Astrocyte (in vitro differentiated cells and primary cell): ENCODE measurements at regions not wholly inside any gene's neighbourhood (a gene's known extent, or its start where the extent isn't known, plus 50 kb on each side); places are given as distances from the start of the nearest gene placed in this dataset.
"Not testable (repeated sequence)": the region's sequence is repeated elsewhere in the genome, so short reads cannot be mapped to it uniquely, and the experiment has no call there.

Source experiments
- DNase-seq: peaks from one replicate; pipeline ENCODE4 v3.0.0-alpha.2; 2010; ENCODE audit warnings: low read depth
- FAIRE-seq: peaks from 2 replicates; lab custom pipeline; 2011; peaks lifted over from hg19 to GRCh38; lab: Jason Lieb, UNC
- H2AFZ ChIP-seq: 2 replicates; pipeline ENCODE4 v1.6.0; 2012; ENCODE audit warnings: low read depth, low read length, inconsistent platforms
- H3K27ac ChIP-seq: 2 replicates; pipeline ENCODE4 v1.5.1; 2011; ENCODE audit warnings: low read depth, low read length, inconsistent platforms
- H3K27me3 ChIP-seq: 2 replicates; pipeline ENCODE4 v1.6.0; 2011; ENCODE audit warnings: low read length, inconsistent platforms; ENCODE audit not compliant: insufficient read depth
- H3K36me3 ChIP-seq: 2 replicates; pipeline ENCODE4 v1.5.1; 2011; ENCODE audit warnings: low read length, inconsistent platforms; ENCODE audit not compliant: insufficient read depth
- H3K4me1 ChIP-seq: 2 replicates; pipeline ENCODE4 v1.5.1; 2011; ENCODE audit warnings: low read length, inconsistent platforms; ENCODE audit not compliant: insufficient read depth
- H3K4me2 ChIP-seq: 2 replicates; pipeline ENCODE4 v1.6.0; 2012; ENCODE audit warnings: low read length, inconsistent platforms
- H3K4me3 ChIP-seq: 2 replicates; pipeline ENCODE4 v1.5.1; 2011; ENCODE audit warnings: low read depth, mild to moderate bottlenecking, low read length, inconsistent platforms; ENCODE audit not compliant: insufficient read depth
- H3K79me2 ChIP-seq: 2 replicates; pipeline ENCODE4 v1.6.0; 2012; ENCODE audit warnings: mild to moderate bottlenecking, low read length, inconsistent platforms; ENCODE audit not compliant: insufficient read depth
- H3K9ac ChIP-seq: 2 replicates; pipeline ENCODE4 v1.6.0; 2012; ENCODE audit warnings: mild to moderate bottlenecking, low read length, inconsistent platforms
- H3K9me3 ChIP-seq: 2 replicates; pipeline ENCODE4 v1.5.1; 2012; ENCODE audit warnings: low read depth, mild to moderate bottlenecking, low read length, inconsistent platforms; ENCODE audit not compliant: insufficient read depth
- H4K20me1 ChIP-seq: 2 replicates; pipeline ENCODE4 v1.6.0; 2012; ENCODE audit warnings: low read length, inconsistent platforms; ENCODE audit not compliant: insufficient read depth
- H3K27ac Mint-ChIP-seq: one replicate; pipeline ENCODE4 v1.8.0; 2021; ENCODE audit warnings: mild to moderate bottlenecking, mixed read lengths; ENCODE audit not compliant: unreplicated experiment
- H3K27me3 Mint-ChIP-seq: one replicate; pipeline ENCODE4 v1.8.0; 2021; ENCODE audit warnings: low read depth, mixed read lengths; ENCODE audit not compliant: unreplicated experiment
- H3K36me3 Mint-ChIP-seq: one replicate; pipeline ENCODE4 v1.8.0; 2021; ENCODE audit warnings: low read depth, mixed read lengths; ENCODE audit not compliant: unreplicated experiment
- H3K4me1 Mint-ChIP-seq: one replicate; pipeline ENCODE4 v1.8.0; 2021; ENCODE audit warnings: low read depth, mixed read lengths; ENCODE audit not compliant: unreplicated experiment
- H3K4me3 Mint-ChIP-seq: one replicate; pipeline ENCODE4 v1.8.0; 2021; ENCODE audit warnings: mild to moderate bottlenecking, moderate library complexity, mixed read lengths; ENCODE audit not compliant: unreplicated experiment
- H3K9me3 Mint-ChIP-seq: one replicate; pipeline ENCODE4 v1.8.0; 2021; ENCODE audit warnings: mild to moderate bottlenecking, mixed read lengths; ENCODE audit not compliant: unreplicated experiment
- CTCF ChIP-seq: IDR thresholded peaks from 2 replicates; pipeline ENCODE4 v1.5.1; 2011; ENCODE audit warnings: low read depth, mild to moderate bottlenecking, inconsistent platforms, low read length, moderate library complexity; ENCODE audit not compliant: insufficient read depth
- EZH2 ChIP-seq: IDR thresholded peaks from 2 replicates; pipeline ENCODE4 v1.6.1; 2012; ENCODE audit warnings: mild to moderate bottlenecking, low read length, inconsistent platforms; ENCODE audit not compliant: insufficient read depth

- Histone ChIP-seq H3K4me3 (no peak overlapping the region), H3K9me3 (no peaks in the 10 kb centered on the region), H3K27ac (no peak overlapping the region), H3K36me3 (no peaks in the 10 kb centered on the region), H4K20me1 (no peaks in the 10 kb centered on the region), H3K4me1 (no peaks in the 10 kb centered on the region), H2AFZ (no peak overlapping the region), H3K79me2 (no peaks in the 10 kb centered on the region), H3K9ac (no peak overlapping the region), H3K27me3 (no peaks in the 10 kb centered on the region), H3K4me2 (no peak overlapping the region)
- DNase-seq (no peak), FAIRE-seq (no peak)
- no peak overlapping the region for H3K27ac Mint-ChIP-seq
- H3K27me3 Mint-ChIP-seq = no peaks in the 10 kb centered on the region
- H3K4me1 Mint-ChIP-seq = no peaks in the 10 kb centered on the region
- no peak overlapping the region for H3K4me3 Mint-ChIP-seq
- no peaks in the 10 kb centered on the region for H3K9me3 Mint-ChIP-seq
- no peaks in the 10 kb centered on the region for H3K36me3 Mint-ChIP-seq
- TF ChIP-seq CTCF (no peak), EZH2 (no peak)
Measured at GRCh38 chr6:80502871-80503270, 396.4 kb downstream of the BCKDHB start.

GRCh38 chr6:80501636-80502035 lies 395.2 kb downstream of the BCKDHB start:
- no peaks in the 10 kb centered on the region for H3K4me1 Mint-ChIP-seq
- H3K36me3 Mint-ChIP-seq = no peaks in the 10 kb centered on the region
- H3K79me2 ChIP-seq = no peaks in the 10 kb centered on the region
- no peaks in the 10 kb centered on the region for H4K20me1 ChIP-seq
- no peak for TF ChIP-seq CTCF
- no peak for TF ChIP-seq EZH2
- no peak overlapping the region for H3K4me3 ChIP-seq
- H3K27me3 ChIP-seq = no peaks in the 10 kb centered on the region
- no peak overlapping the region for H3K4me3 Mint-ChIP-seq
- FAIRE-seq = no peak
- H3K9ac ChIP-seq = no peak overlapping the region
- DNase-seq = no peak
- H2AFZ ChIP-seq = no peak overlapping the region
- H3K9me3 Mint-ChIP-seq = no peaks in the 10 kb centered on the region
- H3K27ac ChIP-seq = no peak overlapping the region
- H3K4me2 ChIP-seq = no peak overlapping the region
- no peaks in the 10 kb centered on the region for H3K27me3 Mint-ChIP-seq
- H3K4me1 ChIP-seq = no peaks in the 10 kb centered on the region
- no peaks in the 10 kb centered on the region for H3K36me3 ChIP-seq
- H3K27ac Mint-ChIP-seq = no peak overlapping the region
- H3K9me3 ChIP-seq = no peaks in the 10 kb centered on the region

GRCh38 chr6:80497696-80498486 lies 391.4 kb downstream of the BCKDHB start:
- H3K9me3 Mint-ChIP-seq, H3K4me3 ChIP-seq, H3K4me1 ChIP-seq, H3K79me2 ChIP-seq, H3K27me3 ChIP-seq, H3K27ac Mint-ChIP-seq, H3K27ac ChIP-seq, H2AFZ ChIP-seq, H3K9ac ChIP-seq, H3K4me2 ChIP-seq, DNase-seq, H3K9me3 ChIP-seq, H4K20me1 ChIP-seq, H3K4me1 Mint-ChIP-seq, H3K36me3 Mint-ChIP-seq, FAIRE-seq, H3K36me3 ChIP-seq, H3K4me3 Mint-ChIP-seq, H3K27me3 Mint-ChIP-seq: not testable (repeated sequence)
